Stimulated activated CD4-positive, alpha-beta T cell treated with anti-CD3 and anti-CD28 coated beads, Interleukin-12 subunit alpha, Interleukin-12 subunit beta, amount 100 ng/mL, for 24 hours (primary cell): ENCODE measurements at regions not wholly inside any gene's neighbourhood (a gene's known extent, or its start where the extent isn't known, plus 50 kb on each side); places are given as distances from the start of the nearest gene placed in this dataset.

Experiments used
- DNase-seq, 2 experiments: peaks; one replicate each; pipeline ENCODE4 v3.0.0-alpha.2; 2020; ENCODE audit warnings: low read depth in 2 of 2

- DNase-seq = no peak
Measured at GRCh38 chr10:83577421-83577820, 561.9 kb upstream of the GHITM start.

GRCh38 chr10:83580373-83581012 is 558.8 kb upstream of the GHITM start:
- no peak for DNase-seq

GRCh38 chr10:83582407-83583095 is 556.8 kb upstream of the GHITM start:
- DNase-seq = no peak

- DNase-seq = no peak
Measured at GRCh38 chr10:83585686-83586085, 553.6 kb upstream of the GHITM start.

- no peak for DNase-seq
Measured at GRCh38 chr10:83592337-83592935, 546.9 kb upstream of the GHITM start.

- no peak for DNase-seq
Measured at GRCh38 chr10:83603708-83604107, 535.6 kb upstream of the GHITM start.

GRCh38 chr10:83605783-83606630 is 533.3 kb upstream of the GHITM start:
- DNase-seq = no peak

- DNase-seq = no peak
Measured at GRCh38 chr10:83607959-83608745, 531.2 kb upstream of the GHITM start.

GRCh38 chr10:83612050-83612449 is 527.3 kb upstream of the GHITM start:
- DNase-seq = no peak

- no peak for DNase-seq
Measured at GRCh38 chr10:83612746-83613145, 526.6 kb upstream of the GHITM start.

- no peak for DNase-seq
Measured at GRCh38 chr10:83617172-83617571, 522.1 kb upstream of the GHITM start.

GRCh38 chr10:83617692-83618545 is 521.4 kb upstream of the GHITM start:
- no peak for DNase-seq

GRCh38 chr10:83625831-83626360 is 513.4 kb upstream of the GHITM start:
- no peak for DNase-seq

GRCh38 chr10:83632701-83633100 is 506.6 kb upstream of the GHITM start:
- DNase-seq = no peak

GRCh38 chr10:83633547-83633946 is 505.8 kb upstream of the GHITM start:
- no peak for DNase-seq

GRCh38 chr10:83636826-83637225 is 502.5 kb upstream of the GHITM start:
- DNase-seq = no peak

GRCh38 chr10:83647526-83647925 is 491.8 kb upstream of the GHITM start:
- no peak for DNase-seq

GRCh38 chr10:83648201-83648600 is 491.1 kb upstream of the GHITM start:
- DNase-seq = no peak

GRCh38 chr10:83649471-83649870 is 489.8 kb upstream of the GHITM start:
- no peak for DNase-seq

GRCh38 chr10:83654689-83655088 is 484.6 kb upstream of the GHITM start:
- DNase-seq = no peak
